ENCODE measurements at regions not wholly inside any gene's neighbourhood (a gene's known extent, or its start where the extent isn't known, plus 50 kb on each side); places are given as distances from the start of the nearest gene placed in this dataset.

- no peak for DNase-seq (ENCODE audit: low spot score)
Observed at GRCh38 chr2:225140723-225141122, 98.5 kb upstream of the DOCK10 start.

DNA sequence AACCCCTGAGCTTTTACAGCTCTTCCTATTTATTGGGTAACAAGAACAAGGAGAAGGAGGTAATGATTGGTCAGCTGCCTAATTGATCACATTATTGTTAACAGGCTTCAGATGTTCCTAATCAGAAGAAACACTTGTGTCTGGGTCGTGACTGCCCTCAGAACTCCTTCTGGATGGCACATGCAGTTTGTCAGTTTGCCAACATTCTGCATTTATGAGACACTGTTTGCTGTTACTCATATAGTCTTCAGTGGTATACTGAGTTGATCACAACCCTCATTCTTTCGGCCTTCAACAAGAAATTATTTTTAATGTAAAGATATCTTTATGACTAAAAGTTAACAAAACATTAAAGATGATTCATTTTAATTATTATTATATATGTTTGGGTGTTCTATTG lies 95.7 kb upstream of the DOCK10 start:
- no peak for DNase-seq (ENCODE audit: low spot score)

DNA sequence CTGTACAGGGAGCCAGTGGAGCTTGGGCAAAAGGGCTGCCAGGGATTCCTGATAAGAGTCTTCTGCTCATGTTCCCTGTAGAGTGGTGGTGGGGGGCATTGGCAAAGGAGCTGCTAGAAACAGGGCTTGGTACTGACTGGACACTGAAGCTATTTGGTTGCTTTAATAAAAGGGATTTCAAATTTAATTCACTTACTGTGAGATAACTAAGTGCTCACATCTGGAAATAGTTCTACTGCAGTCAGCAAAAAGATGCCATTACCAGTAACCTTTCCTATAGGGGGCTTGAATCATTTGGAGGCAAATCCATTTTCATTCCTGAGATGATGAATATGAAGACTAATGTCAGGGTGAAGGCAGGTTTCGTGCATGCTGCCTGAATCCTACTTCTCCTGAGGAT lies 94.3 kb upstream of the DOCK10 start:
- DNase-seq (ENCODE audit: low spot score) = no peak

DNA sequence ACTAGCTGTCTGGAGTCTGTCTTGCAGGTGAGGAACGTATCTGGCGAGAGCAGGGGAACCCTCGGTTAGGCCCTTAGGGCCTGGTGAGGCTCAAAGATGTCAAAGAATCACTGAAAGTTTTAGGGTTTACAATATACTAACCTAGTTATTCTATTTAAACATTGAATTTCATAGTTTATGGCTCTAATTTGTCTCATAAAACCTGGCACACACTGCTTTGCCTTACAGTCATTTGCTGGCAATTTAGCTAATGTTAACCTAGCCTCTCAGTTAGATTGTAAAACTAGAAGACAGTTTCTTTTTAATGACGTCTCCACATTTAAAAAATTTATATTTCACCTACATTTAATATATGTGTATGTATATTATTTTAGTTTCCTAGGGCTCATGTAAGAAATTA lies 89.6 kb upstream of the DOCK10 start:
- no peak for DNase-seq (ENCODE audit: low spot score)

- DNase-seq (ENCODE audit: low spot score) = no peak
Observed at GRCh38 chr2:225130093-225130492, 87.8 kb upstream of the DOCK10 start.

- no peak for DNase-seq (ENCODE audit: low spot score)
Observed at GRCh38 chr2:225124311-225125017, 82.2 kb upstream of the DOCK10 start.

DNA sequence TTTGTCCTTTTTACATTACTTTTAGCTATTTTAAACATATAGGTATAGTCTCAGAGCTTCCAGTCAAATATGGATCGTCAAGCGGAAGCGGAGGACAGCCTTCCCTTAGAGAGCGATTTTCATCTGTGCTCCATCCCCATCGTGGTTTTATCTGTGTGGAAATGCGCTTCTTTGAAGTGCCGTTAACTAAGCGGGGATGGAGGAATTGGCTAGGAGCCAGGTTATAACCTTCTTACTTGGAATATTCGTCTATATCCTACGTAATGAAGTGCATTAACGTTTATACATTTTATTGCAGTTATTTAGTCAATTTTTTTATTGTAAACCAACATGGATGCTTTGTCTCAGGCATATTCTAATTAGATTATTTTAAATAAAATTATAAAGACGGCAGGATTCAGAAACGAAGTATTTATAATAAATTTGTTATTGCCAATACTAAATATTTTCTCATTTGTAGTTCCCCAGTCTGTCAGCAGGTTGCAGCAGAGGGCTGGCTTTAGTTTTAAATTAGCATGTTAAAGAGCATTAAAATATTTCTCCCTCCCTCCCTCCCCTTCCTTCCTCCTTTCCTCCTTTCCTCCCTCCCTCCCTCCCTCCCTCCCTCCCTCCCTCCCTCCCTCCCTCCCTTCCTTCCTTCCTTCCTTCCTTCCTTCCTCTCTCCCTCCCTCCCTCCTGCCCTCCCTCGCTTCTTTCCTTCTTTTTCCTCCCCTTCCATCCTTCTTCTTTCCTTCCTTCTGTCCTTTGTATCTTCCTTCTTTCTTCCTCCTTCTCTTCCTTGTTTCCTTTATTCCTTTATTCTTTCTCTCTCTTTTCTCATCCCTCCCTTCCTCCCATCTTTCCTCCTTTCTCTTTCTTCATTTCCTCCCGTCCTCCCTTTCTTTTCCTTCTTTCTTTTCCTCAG lies 80.6 kb upstream of the DOCK10 start:
- DNase-seq (ENCODE audit: low spot score) = peak; percentile 43

DNA sequence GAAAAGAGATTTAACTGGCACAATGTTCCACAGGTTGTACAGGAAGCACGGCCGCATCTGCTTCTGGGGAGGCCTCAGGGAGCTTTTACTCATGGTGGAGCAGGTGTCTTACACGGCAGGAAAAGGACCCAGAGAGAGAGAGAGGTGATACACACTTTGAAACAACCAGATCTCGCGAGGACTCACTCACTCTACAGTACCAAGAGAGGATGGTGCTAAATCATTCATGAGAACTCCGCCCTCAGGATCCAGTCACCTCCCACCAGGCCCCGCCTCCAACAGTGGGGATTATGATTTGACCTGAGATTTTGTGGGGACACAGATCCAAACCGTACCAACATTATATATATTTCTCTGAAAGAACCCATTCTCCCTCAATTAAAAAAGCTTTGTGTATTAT lies 79.7 kb upstream of the DOCK10 start:
- DNase-seq (ENCODE audit: low spot score) = no peak

- peak; percentile 48 for DNase-seq (ENCODE audit: low spot score)
Observed at GRCh38 chr2:225120186-225120585, 77.9 kb upstream of the DOCK10 start.

- DNase-seq (ENCODE audit: low spot score) = no peak
Observed at GRCh38 chr2:225117051-225117716, 74.9 kb upstream of the DOCK10 start.

GRCh38 chr2:225114786-225115323 lies 72.6 kb upstream of the DOCK10 start:
- DNase-seq (ENCODE audit: low spot score) = no peak

DNA sequence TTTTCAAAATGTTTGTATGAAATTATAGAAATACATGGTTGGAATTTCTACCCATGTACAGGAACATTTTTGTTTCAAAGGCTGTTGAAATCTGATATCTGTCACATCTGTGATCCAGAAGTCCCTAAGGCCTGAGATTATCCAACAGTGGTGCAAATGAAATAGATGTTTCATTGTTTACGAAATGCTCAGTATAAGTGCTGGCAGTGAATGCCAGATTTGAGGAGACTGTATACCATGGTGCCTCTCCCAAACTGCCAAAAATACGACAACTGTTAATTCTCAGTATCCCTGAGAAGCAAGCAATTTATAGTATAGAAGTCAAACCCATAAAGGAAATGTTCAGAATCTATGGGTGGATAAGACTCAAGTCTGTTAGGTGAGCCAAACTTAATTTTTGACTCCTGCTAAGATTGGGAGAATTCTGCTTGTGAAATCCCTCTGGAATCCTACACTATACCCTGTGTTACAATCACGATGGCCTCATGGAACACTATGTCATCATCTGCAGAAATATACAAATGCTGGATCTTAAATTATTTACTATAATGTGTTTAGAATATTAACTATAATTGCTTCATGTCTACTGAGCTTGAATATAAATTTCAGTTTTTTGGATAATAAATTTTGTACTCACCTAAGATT lies 71.2 kb upstream of the DOCK10 start:
- no peak for DNase-seq (ENCODE audit: low spot score)

DNA sequence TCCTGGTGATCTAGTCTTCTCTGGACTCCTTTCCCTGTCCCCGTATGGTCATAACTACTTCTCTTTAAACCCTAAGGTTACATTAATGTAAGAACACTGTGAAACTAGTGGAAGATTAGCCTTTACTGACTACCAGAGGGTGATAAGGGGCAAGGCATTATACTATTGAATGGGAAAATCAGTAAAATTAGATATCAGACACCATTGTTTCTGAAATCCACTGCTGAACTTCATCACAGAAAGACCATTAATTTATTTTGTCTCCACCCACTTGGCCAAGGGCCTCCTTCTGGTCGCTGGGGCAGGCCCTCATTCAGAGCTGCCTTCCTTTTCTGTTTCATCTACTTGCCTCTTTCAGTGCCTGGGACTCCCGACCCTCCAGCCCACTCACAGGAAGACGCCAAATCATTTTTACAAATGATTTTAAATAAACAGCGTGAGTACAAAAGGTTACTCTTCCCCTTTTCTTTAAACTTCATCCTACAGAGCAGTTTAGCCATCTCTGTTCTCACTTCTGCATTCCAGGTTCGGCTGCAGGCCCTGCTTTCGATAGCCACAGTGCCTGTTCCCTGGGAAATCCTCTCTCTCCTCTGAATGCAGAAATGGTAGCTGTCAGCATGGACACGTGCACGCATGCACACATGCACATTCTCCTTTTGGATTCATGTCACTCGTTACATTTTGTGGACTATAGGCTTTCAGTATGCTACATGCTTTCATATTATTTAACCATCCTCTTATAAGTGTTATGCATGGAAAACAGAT lies 70.3 kb upstream of the DOCK10 start:
- no peak for DNase-seq (ENCODE audit: low spot score)

DNA sequence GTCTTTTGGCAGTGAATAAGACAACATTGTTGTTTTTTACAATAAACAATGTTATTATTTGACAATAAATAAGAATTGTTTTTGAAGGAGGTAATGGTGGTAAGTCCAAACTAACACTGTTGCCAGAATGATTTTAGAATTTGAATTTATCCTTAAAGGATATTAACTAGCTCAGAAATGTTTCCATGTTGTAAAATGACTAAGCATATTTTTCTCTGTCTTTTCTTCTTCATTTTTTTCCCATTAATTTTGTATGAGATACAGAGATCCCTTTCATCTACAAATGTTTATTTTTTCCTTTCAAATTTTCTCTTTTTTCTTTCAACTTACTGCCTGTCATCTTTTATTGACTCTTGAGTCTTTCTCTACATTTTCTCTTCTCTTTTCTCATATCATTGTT lies 66.5 kb upstream of the DOCK10 start:
- no peak for DNase-seq (ENCODE audit: low spot score)

GRCh38 chr2:225104971-225105370 lies 62.7 kb upstream of the DOCK10 start:
- DNase-seq (ENCODE audit: low spot score) = peak; percentile 45

DNA sequence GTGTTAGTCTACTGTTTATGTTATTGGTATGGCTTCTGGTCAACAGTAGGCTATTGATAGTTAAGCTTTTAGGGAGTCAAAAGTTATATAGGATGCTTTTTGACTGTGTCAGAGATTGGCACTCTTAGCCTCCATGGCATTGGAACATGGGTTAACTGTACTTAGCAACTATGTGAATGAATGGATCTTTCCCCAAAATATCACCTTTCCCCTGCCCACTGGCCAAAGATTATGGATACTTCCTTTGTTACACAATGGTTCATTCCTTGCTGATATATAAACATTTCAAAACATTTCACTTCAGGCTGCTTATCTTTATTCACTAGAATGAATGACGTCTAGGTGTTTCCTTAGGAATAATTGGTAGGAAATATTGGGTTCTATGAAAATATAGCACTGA lies 62.1 kb upstream of the DOCK10 start:
- DNase-seq (ENCODE audit: low spot score) = no peak

DNA sequence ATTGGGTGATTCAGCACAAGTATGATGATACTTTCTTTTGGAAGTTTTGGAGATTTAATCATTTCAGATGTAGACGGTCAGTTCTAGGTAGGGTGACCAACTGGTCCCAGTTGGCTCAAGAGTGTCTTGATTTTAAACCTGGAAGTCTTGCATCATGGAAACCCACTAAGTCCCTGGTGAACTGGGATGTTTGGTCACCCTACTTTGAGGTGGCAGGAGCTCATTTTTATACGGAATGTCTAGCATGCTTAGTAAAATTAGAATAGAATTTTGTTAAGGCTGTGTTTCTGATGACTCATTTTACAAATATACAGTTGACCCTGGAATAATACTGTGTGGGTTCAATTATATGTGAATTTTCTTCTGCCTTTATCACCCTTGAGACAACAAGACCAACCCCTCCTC lies 61.5 kb upstream of the DOCK10 start:
- DNase-seq (ENCODE audit: low spot score) = peak; percentile 81

DNA sequence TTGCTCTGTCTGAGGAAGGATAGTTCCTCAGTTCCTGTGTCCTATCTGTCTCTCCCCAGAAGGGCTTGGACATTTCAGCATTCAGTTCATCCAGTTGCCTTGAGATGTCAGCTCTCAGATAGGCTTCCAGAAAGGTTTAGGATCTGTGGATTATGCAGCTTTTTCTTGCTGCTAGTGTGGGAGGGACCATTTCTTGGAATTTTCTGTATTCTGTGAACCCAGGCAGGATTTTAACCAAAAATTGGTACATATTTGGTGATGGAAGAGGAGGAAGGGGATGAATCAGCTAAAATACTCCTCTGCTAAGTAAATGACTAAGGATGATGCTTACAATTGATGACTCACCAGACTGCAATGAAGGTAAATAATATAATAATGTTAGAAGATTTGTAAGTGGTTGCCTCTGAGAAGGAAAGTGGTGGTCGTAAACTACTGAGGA lies 58.6 kb upstream of the DOCK10 start:
- DNase-seq (ENCODE audit: low spot score) = peak; percentile 94

- DNase-seq (ENCODE audit: low spot score) = peak; percentile 65
Observed at GRCh38 chr2:225100269-225100668, 58.0 kb upstream of the DOCK10 start.

DNA sequence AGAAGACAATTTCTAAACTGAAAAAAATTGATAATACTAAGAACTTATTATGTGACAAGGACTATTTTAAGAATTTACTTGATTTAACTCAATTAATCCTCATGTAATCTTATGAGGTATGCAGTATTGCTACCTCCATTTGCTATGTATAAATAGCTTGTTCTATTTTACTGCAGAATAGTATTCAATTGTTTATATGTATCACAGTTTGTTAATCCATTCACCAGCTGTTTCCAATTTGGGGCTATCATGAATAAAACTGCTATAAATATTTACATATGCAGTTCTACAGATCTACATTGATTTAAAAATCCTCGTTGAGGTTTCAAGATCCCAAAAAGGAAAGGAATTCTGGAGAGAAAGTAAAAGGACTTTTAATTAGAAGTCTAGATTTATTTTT lies 54.8 kb upstream of the DOCK10 start:
- no peak for DNase-seq (ENCODE audit: low spot score)
